ENCODE measurements at regions not wholly inside any gene's neighbourhood (a gene's known extent, or its start where the extent isn't known, plus 50 kb on each side); places are given as distances from the start of the nearest gene placed in this dataset.

DNA sequence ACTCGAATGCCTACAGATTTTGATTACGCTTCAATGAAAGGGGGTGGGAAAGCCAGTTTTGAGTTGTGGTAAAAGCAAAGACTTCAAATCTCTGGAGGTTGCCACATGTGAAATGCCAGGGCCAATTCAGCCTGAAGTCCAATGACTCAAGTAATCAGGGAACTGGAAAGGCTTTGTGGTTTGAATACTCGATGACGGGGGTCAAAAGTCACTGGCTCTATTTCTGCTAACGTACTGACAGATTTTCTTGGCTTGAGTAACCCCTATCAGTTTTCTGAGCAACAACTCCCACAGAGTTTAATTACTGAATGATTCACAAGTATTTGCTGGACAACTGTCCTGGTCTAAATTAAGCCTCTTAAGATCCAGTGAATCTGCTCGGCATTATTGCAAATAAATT lies 152.2 kb downstream of the SIPA1L2 start:
- Histone ChIP-seq H3K9me3 (no peaks in the 10 kb centered on the region), H3K27me3 (no peaks in the 10 kb centered on the region), H3K4me3 (no peak overlapping the region), H3K36me3 (peaks cover 39% of the 10 kb centered on the region)
- DNase-seq, result peak; percentile 91

DNA sequence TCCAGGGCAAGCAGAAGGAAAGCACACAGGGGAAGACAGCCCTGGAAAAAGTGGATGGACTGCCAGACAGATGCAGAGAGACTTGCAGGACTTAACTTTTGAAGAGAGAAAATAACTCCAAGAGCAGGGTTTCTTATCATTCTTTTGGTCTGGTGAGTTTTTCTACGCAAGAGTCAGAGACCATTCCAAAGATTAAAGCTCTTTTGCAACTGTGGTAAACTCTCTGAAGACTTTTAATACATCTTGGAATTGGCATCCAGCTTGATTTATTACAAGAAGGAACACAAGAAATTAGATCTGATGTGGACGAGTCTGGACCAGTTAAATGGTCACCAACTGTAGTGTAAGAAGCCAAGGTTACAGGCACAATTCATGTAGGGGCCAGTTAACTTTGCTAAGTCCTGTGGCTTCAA lies 153.4 kb downstream of the SIPA1L2 start:
- no peak for DNase-seq
- H3K9me3 ChIP-seq, result no peaks in the 10 kb centered on the region
- H3K4me3 ChIP-seq, result no peak overlapping the region
- peaks cover 34% of the 10 kb centered on the region for H3K36me3 ChIP-seq
- H3K27me3 ChIP-seq, result no peaks in the 10 kb centered on the region

DNA sequence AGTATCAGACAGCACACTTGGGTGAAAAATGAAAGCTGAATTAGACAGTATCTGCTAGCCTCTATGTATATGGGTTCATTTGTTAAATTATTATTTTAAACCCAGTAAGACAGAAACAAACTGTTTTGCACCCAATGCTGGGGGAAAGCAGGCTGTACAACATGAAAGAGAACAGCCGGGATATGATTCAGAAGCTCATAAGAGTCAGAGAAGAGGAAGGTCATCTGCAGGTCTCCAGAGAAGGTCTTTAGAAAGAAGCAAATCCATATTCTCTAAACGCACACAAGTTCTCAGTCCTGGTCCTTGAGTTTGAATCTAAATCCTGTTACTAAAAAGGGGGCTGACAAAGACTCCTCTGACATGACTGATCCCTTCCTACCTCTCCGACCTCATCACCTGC lies 155.1 kb downstream of the SIPA1L2 start:
- DNase-seq, result no peak
- peaks cover 37% of the 10 kb centered on the region for H3K36me3 ChIP-seq
- no peaks in the 10 kb centered on the region for H3K27me3 ChIP-seq
- no peak overlapping the region for H3K4me3 ChIP-seq
- no peaks in the 10 kb centered on the region for H3K9me3 ChIP-seq

DNA sequence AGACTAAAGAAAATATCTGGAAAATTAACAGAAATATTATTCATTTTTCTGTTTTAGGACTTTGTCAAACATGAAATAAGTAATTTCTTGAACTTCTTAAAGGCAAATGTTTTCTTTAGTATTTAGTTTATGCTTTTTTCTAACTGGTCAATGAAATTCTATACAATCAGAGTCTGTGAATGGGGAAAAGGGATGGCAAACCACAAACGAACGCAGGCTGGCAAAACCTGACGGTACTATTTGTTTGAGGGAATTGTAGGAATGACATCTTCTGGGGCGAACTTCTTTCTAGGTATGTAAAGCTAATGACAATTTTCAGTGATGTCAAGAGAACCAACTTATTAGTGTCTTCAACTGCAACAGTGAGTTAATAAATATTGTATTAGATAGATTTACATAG lies 156.0 kb downstream of the SIPA1L2 start:
- no peaks in the 10 kb centered on the region for H3K27me3 ChIP-seq

DNA sequence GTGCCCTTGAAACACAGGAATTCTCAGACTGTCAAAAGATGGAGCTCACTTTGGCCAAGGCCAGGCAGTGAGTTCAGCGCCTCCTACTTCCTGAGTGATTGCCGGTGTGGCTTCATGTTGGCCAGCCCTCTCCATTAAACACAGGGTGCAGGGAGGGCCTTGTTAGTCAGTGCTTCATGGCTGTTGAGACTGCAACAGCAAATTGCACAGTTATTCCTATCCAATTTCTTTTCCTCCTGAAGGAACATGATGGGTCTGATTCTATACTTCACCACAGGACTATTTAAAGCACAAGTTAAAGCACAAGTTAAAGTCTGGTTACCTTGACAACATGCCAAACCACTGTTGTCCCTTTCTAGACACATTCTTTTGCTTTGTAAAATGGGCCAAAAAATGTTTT lies 156.6 kb downstream of the SIPA1L2 start:
- no peak overlapping the region for H3K4me3 ChIP-seq
- no peaks in the 10 kb centered on the region for H3K27me3 ChIP-seq
- H3K36me3 ChIP-seq, result peaks cover 36% of the 10 kb centered on the region
- peak; percentile 85 for DNase-seq
- no peaks in the 10 kb centered on the region for H3K9me3 ChIP-seq

More for the DNA sequence above, 156.0 kb downstream of the SIPA1L2 start:
- Histone ChIP-seq H3K4me3 (no peak overlapping the region), H3K9me3 (no peaks in the 10 kb centered on the region), H3K36me3 (peaks cover 38% of the 10 kb centered on the region)
- DNase-seq, result no peak

DNA sequence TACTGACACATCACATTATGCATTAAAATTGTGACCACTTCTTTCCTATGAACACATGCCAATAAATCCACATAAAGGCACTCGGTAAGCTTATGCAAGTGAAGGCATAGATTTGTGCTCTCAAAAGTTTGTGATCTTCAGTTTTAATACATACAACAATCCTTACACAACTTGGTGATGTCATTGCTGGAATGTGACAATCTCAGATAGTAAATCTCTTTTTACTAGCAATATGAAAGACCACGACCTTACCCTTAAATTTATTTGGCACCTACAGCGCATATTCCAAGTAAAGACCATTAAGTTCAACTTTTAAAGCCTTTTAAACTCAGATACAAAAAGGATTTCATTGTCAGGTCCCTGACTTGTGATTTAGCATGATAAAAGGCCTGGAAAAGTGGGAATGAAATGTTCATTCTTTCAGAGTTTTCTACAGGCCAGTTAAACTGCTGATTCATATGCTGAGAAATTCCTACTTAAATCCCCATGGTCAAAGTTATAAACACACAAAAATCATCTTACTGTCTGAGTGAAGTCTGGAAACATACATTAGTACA lies 157.4 kb downstream of the SIPA1L2 start:
- Histone ChIP-seq H3K27me3 (no peaks in the 10 kb centered on the region), H3K9me3 (no peaks in the 10 kb centered on the region), H3K36me3 (peaks cover 36% of the 10 kb centered on the region), H3K4me3 (no peak overlapping the region)
- no peak for DNase-seq

DNA sequence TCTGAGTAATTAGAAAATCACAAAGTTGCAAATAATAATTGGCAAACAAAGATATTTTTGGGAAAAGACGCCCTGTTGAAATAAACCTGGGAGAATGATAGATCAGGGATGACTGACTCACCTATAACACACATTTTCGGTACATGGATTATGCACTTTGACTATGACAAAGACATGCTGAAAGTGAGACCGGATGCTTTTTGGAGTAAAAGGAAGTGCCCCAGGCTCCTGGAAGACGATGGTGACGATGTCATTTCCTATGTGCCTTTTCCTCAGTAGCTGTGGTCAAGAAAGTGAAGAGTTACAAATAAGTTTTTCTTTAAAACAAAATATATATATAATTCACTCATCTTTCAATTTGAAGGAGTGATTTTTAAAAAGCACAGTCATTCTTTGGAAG lies 158.7 kb downstream of the SIPA1L2 start:
- no peak for DNase-seq
- no peaks in the 10 kb centered on the region for H3K9me3 ChIP-seq
- H3K4me3 ChIP-seq, result no peak overlapping the region

DNA sequence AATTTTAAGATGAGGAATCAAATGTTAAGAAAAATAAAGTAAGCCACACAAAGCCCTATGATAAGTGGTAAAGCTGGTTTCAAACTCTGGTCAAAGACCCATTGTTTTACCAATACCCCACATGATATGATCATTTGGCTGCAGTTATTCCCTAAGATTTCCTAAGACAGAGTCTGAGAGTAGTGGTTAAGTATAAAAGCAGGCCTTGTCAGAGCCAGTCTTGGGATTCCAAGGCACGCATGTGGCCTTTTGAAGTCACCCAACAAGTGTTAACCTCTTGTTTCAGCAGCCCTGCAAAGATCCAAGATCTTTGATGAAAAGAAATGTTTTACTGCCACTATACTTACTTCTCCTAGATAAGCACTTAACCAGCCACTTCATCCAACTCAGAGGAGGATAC lies 159.2 kb downstream of the SIPA1L2 start:
- no peak for DNase-seq
- Histone ChIP-seq H3K36me3 (peaks cover 45% of the 10 kb centered on the region), H3K4me3 (no peak overlapping the region), H3K9me3 (no peaks in the 10 kb centered on the region), H3K27me3 (no peaks in the 10 kb centered on the region)

More for the DNA sequence above, 158.7 kb downstream of the SIPA1L2 start:
- peaks cover 46% of the 10 kb centered on the region for H3K36me3 ChIP-seq
- H3K27me3 ChIP-seq, result no peaks in the 10 kb centered on the region

DNA sequence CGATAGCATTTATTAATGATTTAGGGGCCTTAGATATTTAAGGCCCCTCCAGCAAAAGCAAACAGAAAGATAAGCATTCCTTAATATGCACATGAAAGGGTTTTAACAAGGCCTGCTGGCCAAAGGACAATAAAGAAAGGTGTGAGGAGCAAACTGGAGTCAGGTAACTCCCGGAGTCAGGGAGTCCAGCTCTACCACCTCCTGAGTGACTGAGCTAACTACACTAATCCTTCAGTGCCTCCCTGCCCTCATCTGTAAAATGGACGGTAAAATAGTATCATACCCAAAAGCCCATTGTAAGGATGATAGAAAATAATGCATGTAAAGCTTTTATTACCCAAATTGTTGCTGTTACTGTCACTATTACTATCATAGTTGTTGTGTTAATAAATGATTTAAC lies 161.7 kb downstream of the SIPA1L2 start:
- H3K36me3 ChIP-seq, result peaks cover 61% of the 10 kb centered on the region
- H3K27me3 ChIP-seq, result no peaks in the 10 kb centered on the region
- DNase-seq, result no peak
- H3K9me3 ChIP-seq, result no peaks in the 10 kb centered on the region
- no peak overlapping the region for H3K4me3 ChIP-seq

DNA sequence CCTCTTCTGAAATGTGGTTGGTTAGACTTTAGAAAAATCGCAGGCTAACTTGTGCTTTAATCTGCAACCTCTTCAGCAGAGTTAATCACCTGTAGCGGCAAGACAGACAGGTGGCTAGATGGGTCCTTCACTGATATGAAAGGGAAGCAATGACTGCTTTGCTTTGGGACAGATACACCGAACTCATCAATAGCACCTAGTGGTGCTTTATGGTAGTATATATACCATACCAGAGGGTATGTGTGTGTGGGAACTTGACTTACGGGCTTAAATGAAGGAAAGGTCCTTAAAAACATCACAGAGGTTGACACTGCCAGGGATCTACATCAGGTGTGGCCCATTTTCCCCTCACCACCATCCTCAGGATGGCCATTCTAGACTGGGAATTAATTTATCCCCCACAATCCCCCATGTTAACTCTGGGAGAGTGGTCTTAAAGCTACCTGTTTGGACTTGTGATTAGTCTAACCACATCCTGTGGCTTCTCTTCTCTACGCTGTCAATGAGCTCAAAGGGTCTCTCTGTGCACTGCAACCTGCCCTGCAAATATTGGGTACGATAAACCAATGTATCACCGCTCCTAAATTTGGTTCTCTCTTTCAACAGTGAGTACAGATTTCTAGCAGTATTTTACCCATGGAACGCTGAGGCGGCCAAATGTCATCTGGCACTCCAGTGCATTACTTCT lies 162.7 kb downstream of the SIPA1L2 start:
- DNase-seq, result no peak
- Histone ChIP-seq H3K9me3 (no peaks in the 10 kb centered on the region), H3K4me3 (no peak overlapping the region), H3K36me3 (peaks cover 67% of the 10 kb centered on the region), H3K27me3 (no peaks in the 10 kb centered on the region)

DNA sequence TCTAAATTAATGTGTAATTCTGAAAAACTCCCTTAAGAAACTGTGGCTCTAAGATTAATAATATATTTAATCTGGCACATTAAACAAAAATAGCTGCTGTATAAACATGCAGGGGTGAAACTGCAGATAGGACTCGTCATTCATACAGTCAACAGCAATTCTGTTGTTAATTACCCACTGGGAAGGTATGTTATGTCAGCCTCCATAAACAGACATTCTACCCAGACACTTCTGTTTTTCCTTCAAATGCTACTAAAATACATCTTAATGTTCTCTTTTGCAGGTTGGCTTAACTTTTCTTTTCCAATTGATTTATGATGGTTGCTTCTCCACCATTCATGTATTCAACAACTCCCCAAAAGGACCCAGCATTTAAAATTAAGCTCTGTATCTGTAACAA lies 165.6 kb downstream of the SIPA1L2 start:
- Histone ChIP-seq H3K36me3 (peaks cover 75% of the 10 kb centered on the region), H3K9me3 (no peaks in the 10 kb centered on the region), H3K4me3 (no peak overlapping the region), H3K27me3 (no peaks in the 10 kb centered on the region)
- no peak for DNase-seq

DNA sequence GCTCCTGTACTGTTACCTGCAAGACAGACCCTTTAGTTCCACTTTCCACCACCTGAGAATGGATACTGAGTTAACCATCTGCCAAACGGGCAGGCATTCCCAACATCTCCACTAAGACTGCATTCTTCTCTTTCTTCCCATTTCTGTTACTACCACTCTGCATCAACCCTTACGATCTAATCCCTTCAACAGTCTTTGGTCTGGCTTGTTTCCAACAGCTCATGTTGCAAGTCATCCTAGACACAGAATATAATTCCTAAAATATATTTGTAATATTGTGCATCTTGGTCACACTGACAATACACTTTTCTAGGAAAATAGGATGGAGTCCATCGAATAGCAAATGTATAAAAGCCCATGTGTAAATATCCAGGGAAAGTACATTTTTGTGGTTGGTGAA lies 166.7 kb downstream of the SIPA1L2 start:
- Histone ChIP-seq H3K9me3 (no peaks in the 10 kb centered on the region), H3K36me3 (peaks cover 76% of the 10 kb centered on the region), H3K27me3 (no peaks in the 10 kb centered on the region), H3K4me3 (no peak overlapping the region)
- no peak for DNase-seq

DNA sequence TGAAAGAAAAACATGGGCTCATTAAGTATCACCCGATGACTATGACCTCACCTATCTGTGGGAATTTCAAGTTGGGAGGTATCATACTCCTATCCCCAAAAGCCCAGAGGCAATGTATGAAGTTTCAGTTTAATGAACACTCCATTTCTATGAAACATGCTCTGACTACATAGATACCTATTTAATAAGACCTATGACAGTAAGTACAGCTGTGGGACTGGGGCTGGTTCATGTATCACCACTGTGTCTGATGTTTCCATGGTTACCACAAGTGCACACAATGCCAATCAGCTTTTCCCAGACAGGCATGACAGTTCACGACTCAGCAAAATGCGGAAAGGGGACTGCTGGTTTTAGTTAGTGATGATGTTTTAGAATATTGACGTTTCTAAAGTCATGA lies 167.7 kb downstream of the SIPA1L2 start:
- H3K9me3 ChIP-seq, result no peaks in the 10 kb centered on the region
- no peak for DNase-seq
- H3K36me3 ChIP-seq, result peaks cover 77% of the 10 kb centered on the region
- no peak overlapping the region for H3K4me3 ChIP-seq
- H3K27me3 ChIP-seq, result no peaks in the 10 kb centered on the region

DNA sequence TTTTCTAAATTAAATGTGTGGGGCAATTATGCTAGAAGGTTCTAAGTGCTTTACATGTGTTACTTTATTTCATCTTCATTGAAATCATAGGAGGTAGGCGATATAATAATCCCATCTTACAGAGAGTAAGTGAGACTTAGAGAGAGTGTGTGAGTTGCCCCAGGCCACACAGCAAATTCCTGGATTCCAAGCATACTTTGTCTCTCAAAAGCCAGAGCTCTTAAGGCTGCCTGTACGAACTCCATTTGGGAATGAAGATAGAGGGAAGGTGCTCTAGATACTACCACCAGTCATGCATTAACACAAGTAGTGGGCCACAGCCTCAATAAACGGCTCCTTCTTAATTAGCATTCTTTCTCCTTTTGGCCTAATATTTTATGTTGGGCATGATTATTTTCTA lies 170.1 kb downstream of the SIPA1L2 start:
- Histone ChIP-seq H3K36me3 (peaks cover 64% of the 10 kb centered on the region), H3K9me3 (no peaks in the 10 kb centered on the region), H3K4me3 (no peak overlapping the region), H3K27me3 (no peaks in the 10 kb centered on the region)
- no peak for DNase-seq

DNA sequence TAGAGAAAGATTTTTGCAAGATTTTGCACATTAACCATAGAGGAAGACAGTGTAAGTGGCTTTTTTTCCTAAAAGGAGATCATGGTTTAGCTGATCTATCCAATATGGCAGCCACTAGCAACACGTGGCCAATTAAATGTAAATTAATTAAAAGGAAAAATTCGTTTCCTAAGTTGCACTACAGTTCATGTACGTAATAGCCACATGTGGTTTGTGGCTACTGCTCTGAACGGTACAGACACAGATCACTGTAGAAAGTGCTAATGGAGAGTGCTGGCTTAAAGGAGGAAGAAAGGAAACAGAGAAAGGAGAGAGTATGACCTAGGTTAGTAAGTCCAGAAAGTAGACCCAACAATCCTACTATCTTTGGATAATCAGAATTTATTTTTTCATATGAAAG lies 170.8 kb downstream of the SIPA1L2 start:
- no peaks in the 10 kb centered on the region for H3K9me3 ChIP-seq

DNA sequence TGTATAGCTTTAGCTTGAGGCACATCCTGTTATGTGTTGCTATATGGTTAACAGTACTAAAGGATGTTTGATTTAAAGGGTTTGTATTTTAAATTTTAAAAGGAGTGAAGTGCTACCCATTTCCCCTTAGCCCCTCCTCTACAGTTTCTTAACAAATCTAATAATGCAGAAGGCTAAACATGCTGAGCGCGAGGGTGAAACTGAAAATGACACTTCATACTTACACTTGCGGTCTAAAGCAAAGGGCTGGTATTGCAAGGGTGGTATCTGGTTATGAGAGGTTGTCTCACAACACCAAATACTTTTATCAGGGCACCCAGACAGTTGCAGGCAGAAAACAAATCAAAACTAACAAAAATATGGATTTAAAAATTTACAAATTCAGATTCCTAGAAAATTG lies 172.3 kb downstream of the SIPA1L2 start:
- Histone ChIP-seq H3K4me3 (no peak overlapping the region), H3K9me3 (no peaks in the 10 kb centered on the region), H3K27me3 (no peaks in the 10 kb centered on the region), H3K36me3 (peaks cover 46% of the 10 kb centered on the region)
- DNase-seq, result no peak

More for the DNA sequence above, 170.8 kb downstream of the SIPA1L2 start:
- Histone ChIP-seq H3K4me3 (no peak overlapping the region), H3K36me3 (peaks cover 57% of the 10 kb centered on the region), H3K27me3 (no peaks in the 10 kb centered on the region)
- no peak for DNase-seq

DNA sequence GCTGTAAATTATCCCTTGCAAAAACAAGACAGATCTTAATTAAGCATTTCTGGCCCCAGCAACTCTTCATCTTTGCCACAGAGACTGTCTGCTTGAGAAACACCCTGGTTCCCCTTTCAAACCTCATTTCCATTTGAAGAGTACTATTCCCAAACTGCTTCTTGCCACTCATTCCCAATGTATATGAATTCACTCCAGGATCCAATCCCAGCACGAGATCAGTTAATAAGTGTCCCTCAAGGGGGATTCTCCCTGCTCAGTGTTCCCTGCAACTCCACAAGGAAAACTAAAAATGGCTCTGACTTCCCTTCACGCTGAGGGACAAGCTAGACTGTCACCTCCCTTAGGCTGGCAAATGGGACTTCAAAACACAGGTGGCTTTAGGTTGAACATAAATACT lies 173.2 kb downstream of the SIPA1L2 start:
- H3K4me3 ChIP-seq, result no peak overlapping the region
- peaks cover 39% of the 10 kb centered on the region for H3K36me3 ChIP-seq
- H3K27me3 ChIP-seq, result no peaks in the 10 kb centered on the region
- DNase-seq, result no peak
- no peaks in the 10 kb centered on the region for H3K9me3 ChIP-seq

DNA sequence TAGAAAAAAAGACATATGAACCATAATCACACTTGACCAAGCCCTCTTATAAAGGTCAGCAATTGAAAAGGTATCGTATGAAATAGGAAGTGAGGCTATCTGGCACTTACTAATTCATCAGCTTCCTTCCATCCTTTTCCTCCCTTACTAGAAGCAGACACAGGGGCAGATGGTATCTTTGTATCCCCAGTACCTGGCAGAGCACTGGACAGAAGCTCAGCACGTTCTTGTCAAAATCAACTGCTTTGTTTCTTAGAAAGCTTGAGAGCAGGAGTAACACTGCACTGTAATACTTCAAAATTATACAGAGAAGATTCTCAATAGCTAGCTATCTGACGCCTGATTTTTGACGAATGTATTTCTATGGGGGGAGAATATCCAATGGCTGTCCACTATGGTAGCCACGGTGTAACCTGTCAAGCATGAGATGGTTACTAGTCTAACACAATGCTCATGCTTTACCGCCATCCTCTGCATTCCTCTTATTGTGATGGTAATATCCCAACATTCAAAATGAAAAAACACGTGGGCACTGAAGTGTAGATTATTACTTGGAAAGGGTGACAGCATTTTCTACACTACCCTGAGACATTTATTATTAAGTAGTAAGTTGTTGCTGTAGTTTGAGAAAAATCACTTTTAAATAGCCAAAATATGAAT lies 175.6 kb downstream of the SIPA1L2 start:
- H3K4me3 ChIP-seq, result no peak overlapping the region
- no peak for DNase-seq
- no peaks in the 10 kb centered on the region for H3K9me3 ChIP-seq
- H3K27me3 ChIP-seq, result no peaks in the 10 kb centered on the region
- H3K36me3 ChIP-seq, result peaks cover 20% of the 10 kb centered on the region

Data from MG63 (cell line).